Kidney (tissue), 13 donors: ENCODE measurements at regions not wholly inside any gene's neighbourhood (a gene's known extent, or its start where the extent isn't known, plus 50 kb on each side); places are given as distances from the start of the nearest gene placed in this dataset.

Source experiments
- DNase-seq, 5 donors: peaks; one replicate each; pipeline ENCODE4 v3.0.0-alpha.2; 2013 to 2020
- FAIRE-seq: peaks from 2 replicates; lab custom pipeline; 2012; peaks lifted over from hg19 to GRCh38; lab: Jason Lieb, UNC
- H3K27ac ChIP-seq, 2 donors: one replicate each; pipeline ENCODE4 v1.7.0; 2013; ENCODE audit warnings: low read depth in 2 of 2, low read length in 2 of 2, inconsistent platforms in 1 of 2
- H3K27me3 ChIP-seq: one replicate; pipeline ENCODE4 v1.7.1; 2013; ENCODE audit warnings: low read length, inconsistent platforms; ENCODE audit not compliant: control insufficient read depth, insufficient read depth
- H3K36me3 ChIP-seq, 3 donors: one replicate each; pipeline versions ENCODE4 v1.7.0 to v1.7.1; 2013; ENCODE audit warnings: low read length in 3 of 3, control low read depth in 1 of 3, inconsistent platforms in 1 of 3; ENCODE audit not compliant: insufficient read depth in 3 of 3, control insufficient read depth in 2 of 3
- H3K4me1 ChIP-seq, 3 donors: one replicate each; pipeline versions ENCODE4 v1.7.0 to v1.7.1; 2013; ENCODE audit warnings: low read length in 3 of 3, inconsistent platforms in 1 of 3, low read depth in 1 of 3; ENCODE audit not compliant: control insufficient read depth in 2 of 3, insufficient read depth in 2 of 3
- H3K4me3 ChIP-seq, 3 donors: one replicate each; pipeline versions ENCODE4 v1.7.0 to v1.8.1; 2013; ENCODE audit warnings: low read length in 3 of 3, control low read depth in 1 of 3, inconsistent platforms in 1 of 3
- H3K9ac ChIP-seq, 3 donors: one replicate each; pipeline versions ENCODE4 v1.7.0 to v1.7.1; 2013; ENCODE audit warnings: low read length in 3 of 3, control low read depth in 1 of 3, inconsistent platforms in 1 of 3
- H3K9me3 ChIP-seq, 3 donors: one replicate each; pipeline versions ENCODE4 v1.7.0 to v1.7.1; 2013; ENCODE audit warnings: low read length in 3 of 3, control low read depth in 1 of 3, inconsistent platforms in 1 of 3; ENCODE audit not compliant: control insufficient read depth in 2 of 3, insufficient read depth in 1 of 3
- intact Hi-C: fragments of 100-400 bp; cut with DNase I; formaldehyde crosslinking; loops from one replicate; pipeline ENCODE4 v1.11.1; 2022
- TF ChIP-seq, protein P1 (sequence below): IDR thresholded peaks from 3 replicates; pipeline ENCODE4 v1.5.1; 2012; ENCODE audit warnings: mild to moderate bottlenecking, moderate library complexity, borderline replicate concordance; ENCODE audit not compliant: insufficient read depth; ENCODE audit errors: extremely low read depth
- donor health status: control.
- donor health status: control.
- donor health status: control.
- donor health status: control.
- donor health status: control.
- donor health status: DM: yes; HTN: yes; CAD: no.
- donor health status: Normal renal cell carcinoma (clear cell type).

DNA sequence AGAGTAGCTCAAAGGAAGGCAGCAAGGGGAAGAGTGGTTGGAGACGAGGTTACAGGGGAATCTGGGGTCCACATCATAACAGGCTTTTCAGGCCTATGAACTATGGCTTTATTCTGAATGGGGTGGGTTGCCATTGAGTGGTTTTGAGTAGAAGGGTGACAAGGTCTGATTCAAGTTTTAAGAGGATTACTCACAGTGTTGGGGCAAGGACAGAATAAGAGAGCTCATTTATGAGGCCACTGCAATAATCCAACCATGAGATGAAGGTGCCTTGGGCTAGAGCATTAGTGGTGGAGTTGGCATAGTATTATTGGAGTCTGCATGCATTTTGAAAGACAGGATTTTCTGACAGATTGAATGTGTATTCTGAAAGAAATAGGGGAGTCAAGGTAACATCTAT lies 315.9 kb downstream of the RNF144A start:
- FAIRE-seq (no peak), DNase-seq (no peak)
- no peaks in the 10 kb centered on the region for H3K9me3 ChIP-seq
- H3K4me3 ChIP-seq = no peak overlapping the region
- intact Hi-C loops = no loop called here
- H3K4me1 ChIP-seq = no peaks in the 10 kb centered on the region
- H3K36me3 ChIP-seq = no peaks in the 10 kb centered on the region
- no peak overlapping the region for H3K27ac ChIP-seq
- TF ChIP-seq, protein P1, sequence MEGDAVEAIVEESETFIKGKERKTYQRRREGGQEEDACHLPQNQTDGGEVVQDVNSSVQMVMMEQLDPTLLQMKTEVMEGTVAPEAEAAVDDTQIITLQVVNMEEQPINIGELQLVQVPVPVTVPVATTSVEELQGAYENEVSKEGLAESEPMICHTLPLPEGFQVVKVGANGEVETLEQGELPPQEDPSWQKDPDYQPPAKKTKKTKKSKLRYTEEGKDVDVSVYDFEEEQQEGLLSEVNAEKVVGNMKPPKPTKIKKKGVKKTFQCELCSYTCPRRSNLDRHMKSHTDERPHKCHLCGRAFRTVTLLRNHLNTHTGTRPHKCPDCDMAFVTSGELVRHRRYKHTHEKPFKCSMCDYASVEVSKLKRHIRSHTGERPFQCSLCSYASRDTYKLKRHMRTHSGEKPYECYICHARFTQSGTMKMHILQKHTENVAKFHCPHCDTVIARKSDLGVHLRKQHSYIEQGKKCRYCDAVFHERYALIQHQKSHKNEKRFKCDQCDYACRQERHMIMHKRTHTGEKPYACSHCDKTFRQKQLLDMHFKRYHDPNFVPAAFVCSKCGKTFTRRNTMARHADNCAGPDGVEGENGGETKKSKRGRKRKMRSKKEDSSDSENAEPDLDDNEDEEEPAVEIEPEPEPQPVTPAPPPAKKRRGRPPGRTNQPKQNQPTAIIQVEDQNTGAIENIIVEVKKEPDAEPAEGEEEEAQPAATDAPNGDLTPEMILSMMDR = no peak
- H3K9ac ChIP-seq = no peak overlapping the region
- no peaks in the 10 kb centered on the region for H3K27me3 ChIP-seq

DNA sequence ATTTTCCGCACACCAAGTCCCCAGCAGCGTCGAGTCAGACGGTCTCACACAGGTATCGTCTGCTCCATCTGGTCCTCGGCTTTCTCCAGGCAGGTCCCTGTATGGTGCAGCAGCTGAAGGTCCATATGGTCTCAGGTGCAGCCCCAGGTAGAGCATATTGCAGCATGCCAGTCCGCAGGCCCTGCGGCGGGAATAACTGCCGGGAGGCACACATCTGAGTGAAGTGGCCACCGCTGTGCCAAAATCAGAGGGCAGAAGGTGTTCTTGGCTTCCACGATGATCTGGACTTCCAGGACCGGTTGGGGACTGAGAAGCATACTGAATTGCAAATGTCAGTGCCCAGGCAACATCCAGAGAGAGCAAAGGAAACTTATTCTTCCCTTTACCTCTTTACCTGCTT lies 320.3 kb downstream of the RNF144A start:
- no peak for FAIRE-seq
- Histone ChIP-seq H3K9ac (no peak overlapping the region), H3K27ac (no peak overlapping the region), H3K4me3 (no peak overlapping the region), H3K27me3 (no peaks in the 10 kb centered on the region), H3K36me3 (no peaks in the 10 kb centered on the region), H3K4me1 (no peaks in the 10 kb centered on the region), H3K9me3 (no peaks in the 10 kb centered on the region)
- TF ChIP-seq, protein P1 = no peak
- intact Hi-C loops = no loop called here
- no peak for DNase-seq

DNA sequence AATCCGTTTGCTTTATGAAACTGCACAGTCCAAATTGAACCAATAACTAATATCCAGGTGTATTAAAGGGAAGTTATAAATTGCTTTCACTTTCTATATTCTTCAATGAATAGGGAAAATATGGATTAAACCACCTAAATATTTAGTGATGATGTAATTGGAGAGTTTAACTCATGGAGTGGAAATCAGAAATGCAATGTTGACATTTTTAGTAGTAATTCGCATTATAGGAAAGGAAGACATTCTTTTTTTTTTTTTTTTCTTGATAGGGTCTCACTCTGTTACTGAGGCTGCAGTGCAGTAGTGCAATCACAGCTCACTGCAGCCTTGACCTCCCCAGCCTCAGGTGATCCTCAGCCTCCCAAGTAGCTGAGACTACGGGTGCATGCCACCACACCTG lies 321.9 kb downstream of the RNF144A start:
- Histone ChIP-seq H3K27me3 (no peaks in the 10 kb centered on the region), H3K9me3 (no peaks in the 10 kb centered on the region), H3K4me3 (no peak overlapping the region), H3K9ac (no peak overlapping the region), H3K27ac (no peak overlapping the region), H3K36me3 (no peaks in the 10 kb centered on the region), H3K4me1 (no peaks in the 10 kb centered on the region)
- intact Hi-C loops = no loop called here
- no peak for FAIRE-seq
- TF ChIP-seq, protein P1 = no peak
- no peak for DNase-seq

DNA sequence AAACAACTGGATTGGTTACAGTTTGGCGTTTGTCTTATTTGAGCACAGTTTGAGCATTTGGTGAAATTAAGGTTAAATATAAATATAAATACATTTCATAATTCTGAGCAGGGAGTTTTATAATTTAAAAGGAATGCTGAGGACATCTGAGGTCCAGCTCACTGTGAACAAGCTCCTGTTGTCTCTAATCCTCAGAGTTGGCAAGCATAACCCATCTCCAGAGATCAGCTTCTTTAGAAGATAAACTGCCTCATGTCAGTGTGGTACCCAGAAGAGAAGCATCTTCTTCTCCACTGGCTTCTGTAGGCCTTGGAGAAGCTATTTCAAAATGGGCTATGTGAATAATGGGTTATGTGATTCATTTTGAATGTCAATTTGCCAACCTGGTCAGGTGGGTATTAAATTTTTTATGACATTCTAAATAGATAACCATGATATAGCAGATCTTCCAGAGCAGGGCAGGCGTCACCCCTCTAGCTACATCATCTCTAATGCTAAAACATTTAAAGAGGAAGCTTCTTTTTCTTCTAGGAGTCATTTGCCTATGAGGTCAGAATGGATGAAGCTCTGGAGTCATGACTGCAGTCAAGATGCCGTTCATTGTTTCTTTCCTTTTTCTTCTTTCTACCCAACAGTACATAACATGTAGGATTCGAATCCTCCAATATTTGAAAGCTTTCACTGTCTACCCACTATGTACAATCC lies 324.0 kb downstream of the RNF144A start:
- intact Hi-C loops = no loop called here
- TF ChIP-seq, protein P1 = no peak
- H3K4me3 ChIP-seq = no peak overlapping the region
- FAIRE-seq (no peak), DNase-seq (no peak)
- H3K27me3 ChIP-seq = no peaks in the 10 kb centered on the region
- no peaks in the 10 kb centered on the region for H3K4me1 ChIP-seq
- H3K36me3 ChIP-seq = no peaks in the 10 kb centered on the region
- no peak overlapping the region for H3K9ac ChIP-seq
- H3K27ac ChIP-seq = no peak overlapping the region
- no peaks in the 10 kb centered on the region for H3K9me3 ChIP-seq
